ENCODE measurements at regions not wholly inside any gene's neighbourhood (a gene's known extent, or its start where the extent isn't known, plus 50 kb on each side); places are given as distances from the start of the nearest gene placed in this dataset.
A peak's percentile ranks its signal among the peaks of the same experiment; 100 is the strongest.

- DNase-seq = no peak
These were observed 75.5 kb downstream of the SYNE3 start for GRCh38 chr14:95440951-95441350.

DNA sequence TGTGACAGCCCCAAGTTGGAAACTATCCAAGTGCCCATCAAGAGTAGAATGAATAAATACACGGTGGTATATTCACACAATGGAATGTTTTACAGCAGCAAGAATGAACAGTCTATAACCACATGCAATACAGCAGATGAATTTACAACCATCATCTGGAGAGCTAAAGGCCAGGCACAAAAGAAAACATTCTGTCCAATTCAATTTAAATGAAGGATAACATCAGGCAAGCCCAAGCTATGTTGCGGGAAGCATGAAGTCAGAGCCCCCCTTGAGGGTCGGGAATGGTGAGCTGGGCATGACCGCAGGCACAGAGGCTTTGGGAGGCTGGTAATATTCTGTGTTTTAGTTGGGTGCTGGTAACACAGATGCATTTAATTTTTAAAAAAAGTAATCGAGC, 76.0 kb downstream of the SYNE3 start:
- no peak for DNase-seq

- DNase-seq = no peak
These were observed 76.6 kb downstream of the SYNE3 start for GRCh38 chr14:95439881-95440280.

DNA sequence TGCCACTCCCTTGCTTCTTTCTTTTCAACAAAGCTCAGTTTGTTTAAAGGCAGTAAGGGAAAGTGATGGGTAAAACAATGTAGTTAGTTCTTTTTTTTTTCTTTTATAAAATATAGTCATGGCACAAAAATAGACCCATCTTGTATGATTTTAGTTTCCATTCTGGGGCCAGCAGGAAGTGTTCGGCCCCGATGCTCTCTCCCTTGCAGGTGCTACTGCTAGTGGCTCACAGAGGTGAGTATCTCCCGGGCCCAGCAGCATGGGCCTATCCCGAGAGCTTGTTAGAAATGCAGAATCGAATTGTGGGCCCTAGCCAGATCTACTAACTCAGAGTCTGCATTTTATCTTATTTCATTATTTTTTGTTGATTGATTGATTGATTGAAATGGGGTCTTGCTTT, 78.7 kb downstream of the SYNE3 start:
- no peak for DNase-seq

DNA sequence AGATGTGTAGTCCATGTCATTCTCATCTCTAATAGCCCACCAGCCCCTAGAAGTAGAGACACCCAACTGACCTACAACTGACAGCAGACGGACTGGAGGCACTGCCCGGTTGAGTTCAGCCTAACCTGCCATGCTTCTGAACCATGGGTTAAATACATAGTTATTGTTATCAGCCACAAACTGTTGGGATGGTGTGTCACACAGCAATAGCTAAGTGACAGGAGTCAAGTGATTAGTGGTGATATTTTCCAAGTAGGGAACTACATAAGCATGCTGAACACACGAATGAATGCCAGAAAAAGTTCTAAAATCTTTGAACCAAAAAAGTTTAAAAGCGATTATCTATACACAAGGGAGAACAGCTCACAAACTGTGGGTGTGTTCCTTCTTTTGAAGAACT, 80.1 kb downstream of the SYNE3 start:
- DNase-seq = no peak

DNA sequence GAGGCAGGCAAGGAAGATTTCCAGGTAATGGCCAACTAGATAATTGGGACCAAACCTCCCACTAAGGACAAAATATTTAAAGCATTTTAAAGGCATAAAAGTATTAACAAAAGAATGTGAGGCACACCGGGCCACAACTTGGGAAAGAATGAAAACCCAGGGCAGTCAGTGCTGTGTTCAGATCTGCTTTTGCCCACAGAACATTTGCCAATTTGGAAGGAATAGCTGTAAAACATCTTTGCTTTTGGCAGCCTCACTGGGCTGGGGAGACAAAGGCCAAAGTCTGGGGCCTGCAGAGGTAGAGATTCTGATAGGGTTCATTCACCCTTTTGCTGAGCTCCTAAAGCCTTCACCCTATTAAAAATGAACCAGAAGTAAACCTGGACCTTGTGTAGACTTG, 82.3 kb downstream of the SYNE3 start:
- no peak for DNase-seq

DNA sequence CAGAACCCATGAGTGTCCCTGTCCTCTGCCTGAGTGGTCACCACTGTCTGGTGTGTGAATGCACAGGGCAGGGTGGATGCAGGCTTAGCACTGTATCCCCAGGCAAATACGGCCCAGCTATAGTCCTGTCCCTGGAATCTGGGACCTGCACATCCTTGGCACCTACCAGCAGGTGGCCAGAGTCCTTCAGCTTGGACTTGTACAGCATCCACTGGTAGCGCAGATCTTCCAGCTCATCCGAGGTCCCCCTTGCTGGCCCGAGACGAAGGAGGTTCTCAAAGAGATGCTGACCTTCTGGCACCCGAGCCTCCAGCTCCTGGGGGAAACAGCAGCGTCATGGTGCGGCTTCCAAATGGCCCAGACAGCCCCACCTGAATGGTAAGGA, 83.4 kb downstream of the SYNE3 start:
- no peak for DNase-seq

DNA sequence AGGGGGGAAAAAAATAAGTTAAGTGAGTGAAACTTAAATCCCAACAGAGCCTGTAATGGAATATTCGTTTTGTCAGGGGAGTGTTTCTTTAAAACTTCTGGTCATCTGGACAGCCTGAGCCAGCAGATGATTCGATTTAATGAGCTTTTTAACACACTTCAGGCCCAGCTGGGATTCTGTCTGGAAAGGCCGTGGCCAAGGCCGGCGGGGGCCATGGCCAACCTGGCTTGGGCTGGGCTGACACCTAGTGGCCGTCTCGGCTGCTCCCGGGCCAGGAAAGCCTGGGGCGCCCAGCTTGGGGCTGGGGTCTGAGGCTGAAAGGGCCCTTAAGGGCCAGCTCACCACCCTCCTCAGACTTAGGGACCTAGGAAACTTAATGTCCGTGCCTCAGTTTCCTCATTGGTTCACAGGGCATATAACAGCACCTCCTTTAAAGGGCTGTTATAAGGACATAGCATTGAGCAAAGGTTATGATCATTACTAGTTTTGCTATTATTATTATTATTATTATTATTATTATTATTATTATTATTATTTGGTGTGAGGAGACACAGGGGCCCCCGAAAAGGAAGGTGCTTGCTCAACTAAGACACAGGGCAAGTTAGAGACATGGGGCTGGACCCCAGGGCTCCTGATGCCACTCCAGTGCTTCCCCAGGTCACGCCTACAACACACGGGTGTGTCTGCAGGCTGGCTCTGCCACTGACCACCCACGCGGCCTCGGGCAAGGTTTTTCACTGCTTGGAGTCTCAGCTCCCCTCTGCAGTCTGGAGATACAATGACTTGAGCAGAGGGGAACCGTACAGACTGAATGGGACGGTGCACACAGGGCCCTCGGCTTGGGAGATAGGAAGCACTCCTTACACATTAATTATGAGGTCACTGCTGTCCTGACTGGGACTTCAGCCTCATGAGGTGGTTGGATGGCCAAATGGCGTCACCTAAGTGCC, 84.0 kb downstream of the SYNE3 start:
- peak; percentile 23 for DNase-seq

GRCh38 chr14:95431199-95432143, 85.0 kb downstream of the SYNE3 start:
- DNase-seq = no peak

DNA sequence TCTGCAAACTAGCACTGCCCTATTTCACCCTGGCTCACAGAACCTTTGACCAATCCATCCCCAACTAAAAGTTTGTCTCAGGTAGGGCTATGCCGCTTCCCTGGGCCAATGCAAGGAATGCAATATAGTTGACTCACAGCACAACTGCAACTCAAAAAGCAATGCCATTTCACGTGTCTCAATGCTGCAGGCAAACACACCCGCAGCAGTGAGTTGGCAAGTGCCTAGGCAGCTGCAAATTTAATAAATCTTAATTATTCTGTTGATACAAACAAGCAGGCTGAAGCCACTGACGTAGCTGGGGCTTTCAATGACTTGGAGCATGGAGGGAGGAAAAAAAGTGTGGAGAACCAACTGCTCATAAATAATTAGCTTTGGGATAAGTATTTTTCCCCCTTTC, 87.9 kb downstream of the SYNE3 start:
- DNase-seq = no peak

- no peak for DNase-seq
These were observed 90.4 kb downstream of the SYNE3 start for GRCh38 chr14:95426116-95426475.

DNA sequence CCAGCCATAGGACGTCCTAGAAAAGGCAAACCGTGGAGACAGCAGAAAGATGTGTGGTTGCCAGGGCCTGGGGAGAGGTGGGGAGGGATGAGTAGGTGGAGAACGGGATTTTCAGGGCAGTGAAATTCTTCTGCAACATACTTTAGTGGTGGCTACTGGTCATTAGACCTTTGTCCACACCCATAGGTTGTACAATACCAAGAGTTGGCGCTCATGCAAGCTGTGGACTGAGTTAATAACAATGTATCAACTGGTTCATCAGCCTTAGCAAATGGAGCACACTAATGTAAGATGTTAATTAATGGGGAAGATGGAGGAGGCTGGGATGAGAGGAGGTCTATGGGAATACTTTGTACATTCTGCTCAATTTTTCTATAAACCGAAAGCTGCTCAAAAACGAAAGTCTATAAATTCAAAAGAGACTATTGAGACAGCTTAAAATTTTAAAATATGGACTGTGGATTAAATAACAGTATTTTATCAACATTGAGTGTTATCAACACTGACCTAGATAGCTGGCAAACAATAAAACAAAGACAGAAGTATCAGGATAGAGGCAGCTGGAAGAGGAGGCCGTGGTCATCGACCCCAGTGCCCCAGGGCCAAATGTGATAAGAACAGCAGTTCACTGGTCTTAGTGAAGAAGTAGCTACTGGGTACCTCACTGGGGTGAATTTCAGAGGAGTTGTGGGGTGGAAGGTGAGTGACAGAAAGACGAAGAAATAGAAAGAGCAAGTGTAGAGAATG, 90.9 kb downstream of the SYNE3 start:
- no peak for DNase-seq

GRCh38 chr14:95424529-95424928, 91.9 kb downstream of the SYNE3 start:
- DNase-seq = no peak

DNA sequence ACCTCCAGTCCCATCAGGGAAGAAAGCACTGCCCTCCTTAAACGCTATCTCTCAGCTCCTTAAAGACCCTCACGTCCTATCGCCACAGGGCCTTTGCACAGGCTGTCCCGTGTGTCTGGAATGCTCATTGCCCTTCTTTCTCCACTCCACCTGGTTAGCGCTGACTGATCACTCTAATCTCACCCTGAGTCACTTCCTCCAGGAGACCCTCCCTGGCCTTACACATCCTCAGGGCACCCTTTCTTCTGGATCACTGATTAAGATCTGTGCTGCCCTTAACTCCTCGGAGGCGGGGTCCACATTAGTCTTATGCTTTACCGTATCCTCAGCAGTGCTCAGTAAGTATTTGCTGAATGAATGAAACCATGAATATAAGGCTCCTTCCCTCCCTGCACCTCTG, 94.7 kb downstream of the SYNE3 start:
- DNase-seq = no peak

- no peak for DNase-seq
These were observed 96.4 kb downstream of the SYNE3 start for GRCh38 chr14:95420060-95420459.

DNA sequence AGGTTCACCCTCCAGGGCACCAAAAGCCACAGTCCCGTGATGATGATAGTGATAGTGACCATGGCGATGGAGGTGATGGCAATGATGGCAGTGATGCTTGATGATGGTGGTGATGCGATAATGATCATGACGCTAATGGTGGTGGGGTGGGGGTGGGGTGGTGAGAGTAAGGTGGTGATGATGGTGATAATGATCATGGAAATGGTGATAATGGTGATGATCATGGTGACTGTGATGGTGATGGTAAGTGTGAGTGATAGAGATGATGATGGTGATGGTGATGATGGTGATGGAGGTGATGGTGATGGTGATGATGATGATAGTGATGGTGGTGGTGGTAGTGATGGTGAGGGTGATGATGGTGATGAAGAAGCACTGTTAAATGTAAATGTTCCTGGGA, 96.9 kb downstream of the SYNE3 start:
- DNase-seq = no peak

DNA sequence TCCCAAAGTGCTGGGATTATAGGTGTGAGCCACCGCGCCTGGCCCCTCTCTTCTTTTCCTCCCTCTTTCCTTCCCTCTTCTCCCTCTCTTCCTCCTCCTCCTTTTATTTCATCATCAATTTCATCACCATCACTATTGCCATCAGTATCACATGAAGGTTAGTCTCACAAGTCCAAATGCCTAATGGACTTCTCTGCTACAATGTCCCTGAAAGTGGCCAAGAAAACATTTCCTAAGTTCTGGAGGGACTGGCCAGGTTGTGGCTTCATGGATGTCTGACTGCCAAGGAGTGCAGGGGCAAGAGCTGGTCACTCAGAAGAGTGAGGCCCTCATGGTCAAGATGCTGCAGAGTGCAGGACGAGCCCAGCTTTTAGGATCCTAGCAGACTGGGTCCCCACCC, 97.6 kb downstream of the SYNE3 start:
- DNase-seq = no peak

- DNase-seq = no peak
These were observed 97.8 kb upstream of the CLMN start for GRCh38 chr14:95417492-95417891.

DNA sequence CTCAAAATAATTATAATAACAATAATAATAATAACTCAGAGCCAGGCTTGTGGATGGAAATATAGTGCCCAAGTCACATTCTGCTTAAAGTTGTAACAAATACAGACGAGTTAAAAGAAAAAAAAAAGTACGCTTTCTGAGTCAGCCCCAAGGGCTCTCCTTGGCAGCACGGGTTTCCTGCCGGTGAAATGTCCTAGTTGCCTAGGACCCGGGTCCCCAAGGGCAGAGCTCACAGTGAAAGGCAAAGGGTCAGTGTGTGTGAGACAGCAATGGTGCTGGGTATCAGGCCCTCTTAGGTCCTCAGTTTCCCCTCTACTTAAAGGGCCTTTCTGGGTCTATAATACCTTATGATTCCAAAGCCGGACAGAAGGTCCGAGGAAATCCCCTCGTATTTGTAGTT, 96.3 kb upstream of the CLMN start:
- no peak for DNase-seq

DNA sequence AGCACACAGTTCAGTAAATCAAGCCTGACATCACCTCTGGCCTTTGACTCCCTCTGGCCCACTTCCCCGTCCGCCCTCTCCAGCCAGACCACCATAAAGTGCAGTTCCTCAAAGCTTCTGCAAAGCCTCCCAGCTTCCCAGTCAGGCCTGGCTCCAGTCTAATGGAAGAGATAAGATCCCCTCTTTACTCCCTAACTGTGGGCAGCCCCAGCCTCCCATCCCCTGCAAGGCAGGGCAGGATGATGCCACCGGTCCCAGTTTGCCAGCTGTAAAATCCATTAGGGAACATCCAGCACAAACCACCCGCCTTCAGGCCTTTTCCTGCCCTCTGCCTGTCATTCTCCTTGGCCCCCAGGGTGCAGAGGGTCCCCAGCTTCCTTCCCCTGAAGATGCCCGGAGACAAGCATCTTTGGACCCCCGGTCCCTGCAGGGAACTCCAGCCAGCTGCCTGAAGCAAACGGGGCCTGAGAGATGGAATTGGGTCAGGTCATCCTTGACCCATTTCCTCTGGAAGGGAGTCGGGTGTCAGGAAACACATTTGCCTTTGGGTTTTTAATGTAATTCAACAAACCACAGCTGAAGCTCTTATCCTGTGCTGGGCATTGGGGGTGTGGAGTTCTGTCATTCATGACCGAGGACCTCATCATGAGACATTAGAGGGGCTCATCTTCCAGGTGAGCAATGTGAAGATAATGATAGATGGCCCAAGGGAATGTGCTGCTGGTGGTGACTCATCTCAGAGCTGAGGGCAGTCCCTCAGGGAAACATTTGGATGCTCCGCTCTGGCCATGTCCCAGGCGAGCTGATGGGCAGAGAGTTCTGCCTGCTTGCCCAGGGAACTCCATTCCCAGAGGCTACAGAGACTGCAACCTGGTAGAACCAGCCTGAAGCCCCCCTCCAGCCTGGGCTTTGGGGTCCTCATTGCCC, 93.8 kb upstream of the CLMN start:
- DNase-seq = no peak

GRCh38 chr14:95410838-95411237, 91.1 kb upstream of the CLMN start:
- DNase-seq = no peak

Measured in DMS79 treated with DMSO at 0.1 percent for 48 hours (cell line).